ENCODE measurements at regions not wholly inside any gene's neighbourhood (a gene's known extent, or its start where the extent isn't known, plus 50 kb on each side); places are given as distances from the start of the nearest gene placed in this dataset.

- H3K27me3 ChIP-seq (ENCODE audit: insufficient read depth in 3 of 3, low read length in 2 of 3) = peaks cover 0 to 2% (median 0%) of the 10 kb centered on the region in 3 donors
- DNase-seq (no peak), ATAC-seq (no peak)
- no peak overlapping the region for H3K4me3 ChIP-seq
- H3K27ac ChIP-seq = no peak overlapping the region
- no peaks in the 10 kb centered on the region for H3K9me3 ChIP-seq
- H3K4me1 ChIP-seq = no peaks in the 10 kb centered on the region
- intact Hi-C loops (cut with DNase I) = no loop called here
- H3K36me3 ChIP-seq (ENCODE audit: insufficient read depth in 1 of 2, low read depth in 1 of 2) = no peaks in the 10 kb centered on the region
- WGBS, 3 donors = 46 to 47% (median 47%) methylated on average over 13 of the region's 13 CpGs
- TF ChIP-seq CTCF (IDR thresholded peaks at IDR 0.05) = no peak
Observed at GRCh38 chr2:479490-480176, 191.7 kb upstream of the ALKAL2 start.

- no peaks in the 10 kb centered on the region for H3K36me3 ChIP-seq (ENCODE audit: insufficient read depth in 1 of 2, low read depth in 1 of 2)
- H3K4me3 ChIP-seq = no peak overlapping the region
- no peaks in the 10 kb centered on the region for H3K4me1 ChIP-seq
- no peaks in the 10 kb centered on the region for H3K9me3 ChIP-seq
- intact Hi-C loops (cut with DNase I) = no loop called here
- DNase-seq (no peak), ATAC-seq (no peak)
- no peak overlapping the region for H3K27ac ChIP-seq
- WGBS, 3 donors = 49 to 55% (median 50%) methylated on average over 11 of the region's 11 CpGs
- peaks cover 0 to 2% (median 0%) of the 10 kb centered on the region in 3 donors for H3K27me3 ChIP-seq (ENCODE audit: insufficient read depth in 3 of 3, low read length in 2 of 3)
- TF ChIP-seq CTCF (IDR thresholded peaks at IDR 0.05) = no peak
Observed at GRCh38 chr2:479031-479430, 191.1 kb upstream of the ALKAL2 start.

GRCh38 chr2:471560-471959 lies 183.7 kb upstream of the ALKAL2 start:
- no peak for TF ChIP-seq CTCF (IDR thresholded peaks at IDR 0.05)
- 73 to 82% (median 79%) methylated on average over 6 to 8 of the region's 8 CpGs for WGBS, 3 donors
- DNase-seq (no peak), ATAC-seq (no peak)
- H3K27me3 ChIP-seq (ENCODE audit: insufficient read depth in 3 of 3, low read length in 2 of 3) = peaks cover 0 to 32% (median 10%) of the 10 kb centered on the region in 3 donors
- no peaks in the 10 kb centered on the region for H3K9me3 ChIP-seq
- H3K4me3 ChIP-seq = no peak overlapping the region
- no peaks in the 10 kb centered on the region for H3K36me3 ChIP-seq (ENCODE audit: insufficient read depth in 1 of 2, low read depth in 1 of 2)
- H3K4me1 ChIP-seq = no peaks in the 10 kb centered on the region
- intact Hi-C loops (cut with DNase I) = no loop called here
- no peak overlapping the region for H3K27ac ChIP-seq

- Histone ChIP-seq H3K36me3 (ENCODE audit: insufficient read depth in 1 of 2, low read depth in 1 of 2) (no peaks in the 10 kb centered on the region), H3K4me3 (no peak overlapping the region), H3K9me3 (no peaks in the 10 kb centered on the region), H3K4me1 (no peaks in the 10 kb centered on the region), H3K27ac (no peak overlapping the region), H3K27me3 (ENCODE audit: insufficient read depth in 3 of 3, low read length in 2 of 3) (peaks cover 0 to 36% (median 8%) of the 10 kb centered on the region in 3 donors)
- ATAC-seq (no peak), DNase-seq (no peak)
- intact Hi-C loops (cut with DNase I) = no loop called here
- 74 to 82% (median 76%) methylated on average over 16 of the region's 16 CpGs for WGBS, 3 donors
- TF ChIP-seq CTCF (IDR thresholded peaks at IDR 0.05) = no peak
Observed at GRCh38 chr2:469514-469913, 181.6 kb upstream of the ALKAL2 start.
